ENCODE measurements at regions not wholly inside any gene's neighbourhood (a gene's known extent, or its start where the extent isn't known, plus 50 kb on each side); places are given as distances from the start of the nearest gene placed in this dataset.

- H3K23ac ChIP-seq (ENCODE audit: low read depth, low read length), result no peak overlapping the region
- no peak overlapping the region for H2BK120ac ChIP-seq (ENCODE audit: low read depth, low read length)
- H3K27me3 ChIP-seq (ENCODE audit: control insufficient read depth, insufficient read depth, low read length), result peaks cover 20% of the 10 kb centered on the region
- H3K36me3 ChIP-seq (ENCODE audit: control insufficient read depth, insufficient read depth, low read length), result no peaks in the 10 kb centered on the region
- TF ChIP-seq, protein P1, sequence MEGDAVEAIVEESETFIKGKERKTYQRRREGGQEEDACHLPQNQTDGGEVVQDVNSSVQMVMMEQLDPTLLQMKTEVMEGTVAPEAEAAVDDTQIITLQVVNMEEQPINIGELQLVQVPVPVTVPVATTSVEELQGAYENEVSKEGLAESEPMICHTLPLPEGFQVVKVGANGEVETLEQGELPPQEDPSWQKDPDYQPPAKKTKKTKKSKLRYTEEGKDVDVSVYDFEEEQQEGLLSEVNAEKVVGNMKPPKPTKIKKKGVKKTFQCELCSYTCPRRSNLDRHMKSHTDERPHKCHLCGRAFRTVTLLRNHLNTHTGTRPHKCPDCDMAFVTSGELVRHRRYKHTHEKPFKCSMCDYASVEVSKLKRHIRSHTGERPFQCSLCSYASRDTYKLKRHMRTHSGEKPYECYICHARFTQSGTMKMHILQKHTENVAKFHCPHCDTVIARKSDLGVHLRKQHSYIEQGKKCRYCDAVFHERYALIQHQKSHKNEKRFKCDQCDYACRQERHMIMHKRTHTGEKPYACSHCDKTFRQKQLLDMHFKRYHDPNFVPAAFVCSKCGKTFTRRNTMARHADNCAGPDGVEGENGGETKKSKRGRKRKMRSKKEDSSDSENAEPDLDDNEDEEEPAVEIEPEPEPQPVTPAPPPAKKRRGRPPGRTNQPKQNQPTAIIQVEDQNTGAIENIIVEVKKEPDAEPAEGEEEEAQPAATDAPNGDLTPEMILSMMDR (conservative IDR thresholded peaks at IDR 0.05; ENCODE audit: low read depth, low read length), result no peak
- TF ChIP-seq SMC3 (IDR thresholded peaks at IDR 0.05; ENCODE audit: low read depth, low read length) (no peak), FOS (IDR thresholded peaks at IDR 0.05; ENCODE audit: low read depth, low read length) (no peak)
- no peak overlapping the region for H3K9ac ChIP-seq (ENCODE audit: low read depth, low read length)
- H4K91ac ChIP-seq (ENCODE audit: insufficient read depth, low read depth, low read length), result no peak overlapping the region
- H2AK9ac ChIP-seq (replicated peaks; ENCODE audit: low read depth, low read length, poor library complexity), result no peak overlapping the region
- WGBS, 2 experiments (ENCODE audit: extremely low coverage in 2 of 2, insufficient read length in 1 of 2), result no CpG with 5 or more reads among the region's 2 CpGs
- DNase-seq (no peak), ATAC-seq (ENCODE audit: low read depth) (no peak)
- no peak overlapping the region for H3K4ac ChIP-seq (ENCODE audit: low read depth, low read length)
- no peak overlapping the region for H3K18ac ChIP-seq (ENCODE audit: low read depth, low read length)
- no peak overlapping the region for H3K4me2 ChIP-seq (ENCODE audit: low read depth, low read length)
- dilution Hi-C loops (cut with HindIII; ENCODE audit: low sequenced_read_pairs, unreplicated experiment), result no loop called here
- intact Hi-C loops (cut with micrococcal nuclease), result no loop called here
- no peak overlapping the region for H2BK20ac ChIP-seq (ENCODE audit: low read depth, low read length)
- ChIA-PET POLR2A (ENCODE audit: unreplicated experiment) (no interaction called here), CTCF (no interaction called here)
- no peaks in the 10 kb centered on the region for H3K9me1 ChIP-seq (ENCODE audit: insufficient read depth, low read length)
- H2AFZ ChIP-seq (replicated peaks; ENCODE audit: low read length, poor library complexity), result no peak overlapping the region
- H3K56ac ChIP-seq (ENCODE audit: extremely low read depth, insufficient read depth, low read length), result no peak overlapping the region
- no peaks in the 10 kb centered on the region for H3K79me1 ChIP-seq (ENCODE audit: low read depth in 1 of 2, low read length in 2 of 2)
- H4K8ac ChIP-seq (ENCODE audit: low read depth in 2 of 2, low read length in 2 of 2), result no peak overlapping the region
- no TSS peak for BruUV-seq (replicated peaks)
- no peak overlapping the region for H3K14ac ChIP-seq (replicated peaks; ENCODE audit: low read depth, low read length)
- H2BK5ac ChIP-seq (ENCODE audit: low read depth, low read length, poor library complexity, severe bottlenecking), result no peak overlapping the region
- no peak overlapping the region for H3K27ac ChIP-seq (ENCODE audit: insufficient read depth, low read length)
- peaks cover 3% of the 10 kb centered on the region for H3K9me3 ChIP-seq (ENCODE audit: control insufficient read depth, insufficient read depth, low read length)
- no peak overlapping the region for H2AK5ac ChIP-seq (ENCODE audit: low read depth, low read length)
- H4K5ac ChIP-seq (ENCODE audit: low read depth, low read length), result no peak overlapping the region
- H2BK15ac ChIP-seq (ENCODE audit: low read depth, low read length), result no peak overlapping the region
- no peaks in the 10 kb centered on the region for H3K4me1 ChIP-seq (ENCODE audit: control insufficient read depth, insufficient read depth, low read length)
- in situ Hi-C loops (cut with MboI; ENCODE audit: low sequenced_read_pairs), result no loop called here
- no peaks in the 10 kb centered on the region for H4K20me1 ChIP-seq (ENCODE audit: insufficient read depth, low read length)
- no peak overlapping the region for H3K4me3 ChIP-seq (ENCODE audit: insufficient read depth, low read depth, low read length)
These were observed 544.3 kb upstream of the CDH5 start for GRCh38 chr16:65822148-65822547.
